ENCODE measurements at regions not wholly inside any gene's neighbourhood (a gene's known extent, or its start where the extent isn't known, plus 50 kb on each side); places are given as distances from the start of the nearest gene placed in this dataset.
A peak's percentile ranks its signal among the peaks of the same experiment; 100 is the strongest.

GRCh38 chr6:156449128-156449527 is 328.1 kb upstream of the ARID1B start:
- no peaks in the 10 kb centered on the region for H3K27me3 Mint-ChIP-seq
- no peak for DNase-seq
- H3K9me3 Mint-ChIP-seq, result no peaks in the 10 kb centered on the region
- no peaks in the 10 kb centered on the region for H3K36me3 Mint-ChIP-seq (ENCODE audit: low read depth)
- H3K27ac Mint-ChIP-seq, result no peak overlapping the region
- POLR2A ChIA-PET, result no interaction called here
- CTCF ChIA-PET, result no interaction called here
- H3K4me1 Mint-ChIP-seq, result no peaks in the 10 kb centered on the region
- H3K4me3 Mint-ChIP-seq, result no peak overlapping the region

- DNase-seq, result no peak
- H3K4me3 Mint-ChIP-seq, result no peak overlapping the region
- H3K4me1 Mint-ChIP-seq, result no peaks in the 10 kb centered on the region
- CTCF ChIA-PET, result no interaction called here
- H3K36me3 Mint-ChIP-seq (ENCODE audit: low read depth), result no peaks in the 10 kb centered on the region
- POLR2A ChIA-PET, result no interaction called here
- H3K9me3 Mint-ChIP-seq, result no peaks in the 10 kb centered on the region
- H3K27ac Mint-ChIP-seq, result no peak overlapping the region
- no peaks in the 10 kb centered on the region for H3K27me3 Mint-ChIP-seq
These were observed 328.6 kb upstream of the ARID1B start for GRCh38 chr6:156448579-156448978.

DNA sequence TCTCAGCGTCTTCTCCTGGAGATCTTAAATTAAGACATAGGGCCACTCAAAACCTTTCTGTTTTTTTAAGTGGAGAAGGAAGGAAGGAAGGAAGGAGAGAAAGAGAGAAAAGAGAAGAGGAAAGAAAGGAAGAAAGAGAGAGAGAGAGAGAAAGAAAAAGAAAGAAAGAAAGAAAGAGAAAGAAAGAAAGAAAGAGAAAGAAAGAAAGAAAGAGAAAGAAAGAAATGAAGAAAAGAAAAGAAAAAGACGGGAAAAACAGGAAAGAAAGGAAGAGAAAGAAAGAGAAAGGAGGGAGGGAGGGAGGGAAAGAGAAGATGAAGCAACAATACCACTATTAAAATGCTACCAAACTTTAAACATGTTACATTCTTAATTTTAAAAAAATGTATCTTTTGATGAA is 336.5 kb upstream of the ARID1B start:
- no peaks in the 10 kb centered on the region for H3K36me3 Mint-ChIP-seq (ENCODE audit: low read depth)
- no peak overlapping the region for H3K27ac Mint-ChIP-seq
- H3K4me3 Mint-ChIP-seq, result no peak overlapping the region
- H3K27me3 Mint-ChIP-seq, result no peaks in the 10 kb centered on the region
- no peaks in the 10 kb centered on the region for H3K9me3 Mint-ChIP-seq
- no peaks in the 10 kb centered on the region for H3K4me1 Mint-ChIP-seq
- CTCF ChIA-PET, result no interaction called here
- POLR2A ChIA-PET, result no interaction called here
- no peak for DNase-seq

- Mint-ChIP-seq H3K27ac (no peak overlapping the region), H3K4me3 (no peak overlapping the region), H3K4me1 (no peaks in the 10 kb centered on the region), H3K27me3 (no peaks in the 10 kb centered on the region), H3K36me3 (ENCODE audit: low read depth) (no peaks in the 10 kb centered on the region), H3K9me3 (no peaks in the 10 kb centered on the region)
- ChIA-PET POLR2A (no interaction called here), CTCF (no interaction called here)
- DNase-seq, result no peak
These were observed 338.7 kb upstream of the ARID1B start for GRCh38 chr6:156438350-156438923.

DNA sequence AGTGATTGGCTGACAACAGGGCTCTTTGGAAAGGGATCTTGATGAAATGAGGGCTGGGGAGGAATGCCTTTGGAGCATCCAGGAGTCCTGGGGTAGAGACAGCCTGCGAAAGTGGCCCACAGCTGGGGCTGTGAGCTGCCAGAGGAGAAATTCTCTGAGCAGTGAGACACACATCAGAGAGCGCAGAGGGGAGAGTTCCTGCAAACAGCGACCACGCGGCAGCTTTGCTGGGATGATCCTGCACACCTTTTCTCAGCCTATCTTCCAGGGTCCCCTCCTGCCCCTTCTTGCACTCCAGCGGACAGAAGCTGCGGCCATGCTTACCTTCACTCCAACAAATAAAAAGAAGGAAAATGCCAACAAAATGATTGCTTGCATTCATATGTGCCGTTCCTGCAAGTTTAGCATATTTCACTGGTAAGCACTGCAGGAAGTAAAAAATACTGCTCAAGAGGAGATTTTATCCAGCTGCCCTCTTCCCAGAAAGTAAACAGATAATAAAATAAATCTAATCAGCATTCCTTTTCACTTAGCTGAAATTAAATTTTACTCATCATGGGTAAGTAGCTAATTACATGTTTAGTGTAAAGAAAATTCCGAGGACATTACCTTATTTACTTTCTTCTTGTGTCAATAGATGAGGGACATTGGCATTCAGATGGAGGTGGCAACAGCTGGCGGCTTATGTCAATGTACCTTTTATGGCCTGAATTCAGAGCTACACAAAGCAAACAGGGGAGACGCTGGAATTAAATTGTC is 339.9 kb upstream of the ARID1B start:
- DNase-seq, result no peak
- no peak overlapping the region for H3K4me3 Mint-ChIP-seq
- POLR2A ChIA-PET, result no interaction called here
- no peaks in the 10 kb centered on the region for H3K4me1 Mint-ChIP-seq
- H3K9me3 Mint-ChIP-seq, result no peaks in the 10 kb centered on the region
- CTCF ChIA-PET, result no interaction called here
- no peaks in the 10 kb centered on the region for H3K27me3 Mint-ChIP-seq
- H3K36me3 Mint-ChIP-seq (ENCODE audit: low read depth), result no peaks in the 10 kb centered on the region
- no peak overlapping the region for H3K27ac Mint-ChIP-seq

DNA sequence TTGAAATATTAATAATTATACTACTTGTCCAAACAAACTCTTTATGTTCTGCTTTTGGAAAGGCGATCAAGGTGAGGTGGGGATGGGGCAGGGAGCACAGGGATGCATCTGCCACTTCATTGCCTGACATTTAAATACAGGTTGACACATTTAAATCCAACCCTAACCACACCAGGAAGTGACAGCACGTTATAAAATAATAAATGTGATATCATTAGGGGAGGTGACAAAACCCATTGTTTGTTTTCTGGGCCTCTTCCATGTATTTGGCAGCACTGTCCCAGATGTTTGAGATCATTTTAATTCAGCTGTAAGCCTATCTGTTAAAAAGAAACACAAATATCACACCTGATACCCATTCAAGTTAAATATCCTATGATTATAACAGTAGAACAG is 342.4 kb upstream of the ARID1B start:
- POLR2A ChIA-PET, result no interaction called here

GRCh38 chr6:156434049-156434794 is 343.0 kb upstream of the ARID1B start:
- H3K27me3 Mint-ChIP-seq, result no peaks in the 10 kb centered on the region
- CTCF ChIA-PET, result no interaction called here
- H3K27ac Mint-ChIP-seq, result no peak overlapping the region
- H3K4me1 Mint-ChIP-seq, result no peaks in the 10 kb centered on the region
- H3K36me3 Mint-ChIP-seq (ENCODE audit: low read depth), result no peaks in the 10 kb centered on the region
- DNase-seq, result no peak
- no peak overlapping the region for H3K4me3 Mint-ChIP-seq
- no peaks in the 10 kb centered on the region for H3K9me3 Mint-ChIP-seq
- POLR2A ChIA-PET, result no interaction called here

More for the DNA sequence above, 342.4 kb upstream of the ARID1B start:
- Mint-ChIP-seq H3K27me3 (no peaks in the 10 kb centered on the region), H3K4me1 (no peaks in the 10 kb centered on the region), H3K27ac (no peak overlapping the region), H3K4me3 (no peak overlapping the region), H3K36me3 (ENCODE audit: low read depth) (no peaks in the 10 kb centered on the region), H3K9me3 (no peaks in the 10 kb centered on the region)
- no peak for DNase-seq
- CTCF ChIA-PET, result no interaction called here

DNA sequence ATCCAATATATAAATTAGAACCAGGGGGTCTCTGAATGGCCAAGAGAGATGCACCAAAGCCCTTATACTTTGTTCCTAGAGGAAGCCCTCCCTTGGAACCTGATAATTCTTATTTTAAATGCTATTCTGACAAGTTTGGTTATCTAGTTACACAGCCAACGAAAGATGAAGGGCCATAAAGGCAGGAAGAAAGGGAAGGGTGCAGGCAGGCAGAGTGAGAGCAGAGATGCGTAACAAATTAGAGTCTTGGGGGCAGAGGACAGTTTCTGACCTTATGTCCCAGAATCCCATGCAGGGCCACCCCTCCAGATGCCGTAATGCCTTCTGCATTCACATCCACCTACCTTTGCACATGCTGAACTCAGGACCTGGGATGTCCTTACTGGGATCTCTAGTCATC is 344.6 kb upstream of the ARID1B start:
- CTCF ChIA-PET, result no interaction called here
- H3K4me3 Mint-ChIP-seq, result no peak overlapping the region

DNA sequence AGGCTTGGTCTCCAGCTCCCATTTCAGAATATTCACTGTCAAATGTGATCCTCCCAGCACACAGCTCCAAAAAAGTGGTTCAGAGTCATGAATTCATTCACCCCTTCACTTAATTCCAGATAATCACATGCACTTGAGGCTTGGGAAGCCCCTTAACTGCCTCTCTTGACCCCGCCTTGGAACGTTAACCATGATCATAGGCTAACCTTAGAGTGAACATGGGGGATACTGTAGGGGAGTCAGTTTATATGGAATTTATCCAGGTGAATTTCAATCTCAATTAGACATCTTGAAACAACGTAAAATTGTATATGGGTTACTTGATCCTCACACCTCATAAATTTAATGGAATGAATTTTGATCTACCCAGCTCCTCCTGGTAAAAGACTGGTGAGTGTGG is 346.8 kb upstream of the ARID1B start:
- Mint-ChIP-seq H3K36me3 (ENCODE audit: low read depth) (no peaks in the 10 kb centered on the region), H3K27ac (no peak overlapping the region), H3K27me3 (peaks cover 2% of the 10 kb centered on the region), H3K9me3 (no peaks in the 10 kb centered on the region), H3K4me1 (no peaks in the 10 kb centered on the region), H3K4me3 (no peak overlapping the region)
- ChIA-PET POLR2A (no interaction called here), CTCF (no interaction called here)
- DNase-seq, result no peak

More for the DNA sequence above, 344.6 kb upstream of the ARID1B start:
- Mint-ChIP-seq H3K9me3 (no peaks in the 10 kb centered on the region), H3K27me3 (no peaks in the 10 kb centered on the region), H3K27ac (no peak overlapping the region), H3K36me3 (ENCODE audit: low read depth) (no peaks in the 10 kb centered on the region), H3K4me1 (no peaks in the 10 kb centered on the region)
- POLR2A ChIA-PET, result no interaction called here
- DNase-seq, result no peak

DNA sequence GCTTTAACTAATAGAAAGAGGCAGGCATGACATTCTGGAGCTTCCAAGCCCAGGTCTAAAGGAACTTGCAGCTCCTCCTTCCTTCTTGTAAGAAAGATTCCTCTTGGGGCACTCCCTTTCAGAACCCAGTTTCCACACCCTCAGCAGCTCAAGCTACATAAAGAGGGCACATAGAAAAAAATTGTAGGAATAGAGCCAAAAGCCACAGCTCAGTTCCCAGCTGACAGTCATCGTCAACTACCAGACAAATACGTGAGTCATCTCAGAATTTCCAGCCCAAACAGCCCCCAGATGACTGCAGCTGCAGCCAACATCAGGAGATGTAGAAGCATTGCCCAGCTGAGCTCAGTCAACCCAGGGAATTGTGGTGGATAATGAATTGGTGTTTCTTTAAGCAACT is 349.8 kb upstream of the ARID1B start:
- POLR2A ChIA-PET, result no interaction called here
- H3K27me3 Mint-ChIP-seq, result peaks cover 2% of the 10 kb centered on the region
- no peak overlapping the region for H3K27ac Mint-ChIP-seq
- DNase-seq, result no peak
- H3K36me3 Mint-ChIP-seq (ENCODE audit: low read depth), result no peaks in the 10 kb centered on the region
- CTCF ChIA-PET, result no interaction called here
- H3K4me1 Mint-ChIP-seq, result peaks cover 27% of the 10 kb centered on the region
- H3K9me3 Mint-ChIP-seq, result no peaks in the 10 kb centered on the region
- no peak overlapping the region for H3K4me3 Mint-ChIP-seq

DNA sequence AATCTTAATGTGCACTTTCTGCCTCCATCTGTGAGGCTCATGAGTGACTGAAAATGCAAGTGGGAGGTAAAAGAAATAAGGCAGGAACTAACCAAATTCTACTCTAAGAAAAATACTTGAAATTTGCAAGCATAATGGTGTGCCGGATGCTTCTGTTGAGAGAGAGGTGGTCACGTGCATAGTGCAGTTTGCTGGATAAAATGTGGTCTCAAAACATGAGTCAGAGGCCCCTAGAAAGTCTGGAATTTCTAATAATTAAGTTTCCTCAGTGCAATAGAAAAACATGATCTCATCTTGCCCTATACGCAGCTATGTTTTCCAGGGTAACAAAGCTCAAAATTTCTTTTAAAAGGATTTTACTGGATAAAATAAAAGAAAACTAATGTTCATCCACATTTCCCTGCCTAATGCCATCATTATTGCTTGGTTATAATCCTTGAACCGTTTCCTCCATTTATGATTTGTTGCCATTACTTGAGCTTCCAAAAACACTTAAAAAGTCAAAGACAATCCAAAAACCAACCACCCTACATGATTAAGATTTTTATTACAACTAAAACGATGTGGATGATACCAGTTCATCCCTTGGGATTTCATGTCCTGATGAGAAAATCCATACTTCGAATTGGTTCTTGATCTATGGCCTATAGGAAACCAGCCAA is 351.7 kb upstream of the ARID1B start:
- POLR2A ChIA-PET, result no interaction called here
- CTCF ChIA-PET, result no interaction called here
- Mint-ChIP-seq H3K4me3 (no peak overlapping the region), H3K4me1 (peaks cover 31% of the 10 kb centered on the region), H3K27me3 (peaks cover 2% of the 10 kb centered on the region), H3K36me3 (ENCODE audit: low read depth) (no peaks in the 10 kb centered on the region), H3K27ac (no peak overlapping the region), H3K9me3 (no peaks in the 10 kb centered on the region)
- no peak for DNase-seq

- CTCF ChIA-PET, result no interaction called here
- POLR2A ChIA-PET, result interaction anchor here (0.9 to 2.2 kb wide), 3 partner anchors 28 to 597 kb away, joined by 3 to 11 read pairs (median 5); no protein-coding TSS in a partner anchor
- DNase-seq, result peak; percentile 70
- no peaks in the 10 kb centered on the region for H3K36me3 Mint-ChIP-seq (ENCODE audit: low read depth)
- peaks cover 31% of the 10 kb centered on the region for H3K4me1 Mint-ChIP-seq
- H3K27me3 Mint-ChIP-seq, result peaks cover 2% of the 10 kb centered on the region
- H3K4me3 Mint-ChIP-seq, result peak overlapping the region; percentile 10
- peak overlapping the region; percentile 80 for H3K27ac Mint-ChIP-seq
- H3K9me3 Mint-ChIP-seq, result no peaks in the 10 kb centered on the region
These were observed 353.3 kb upstream of the ARID1B start for GRCh38 chr6:156423829-156424228.

DNA sequence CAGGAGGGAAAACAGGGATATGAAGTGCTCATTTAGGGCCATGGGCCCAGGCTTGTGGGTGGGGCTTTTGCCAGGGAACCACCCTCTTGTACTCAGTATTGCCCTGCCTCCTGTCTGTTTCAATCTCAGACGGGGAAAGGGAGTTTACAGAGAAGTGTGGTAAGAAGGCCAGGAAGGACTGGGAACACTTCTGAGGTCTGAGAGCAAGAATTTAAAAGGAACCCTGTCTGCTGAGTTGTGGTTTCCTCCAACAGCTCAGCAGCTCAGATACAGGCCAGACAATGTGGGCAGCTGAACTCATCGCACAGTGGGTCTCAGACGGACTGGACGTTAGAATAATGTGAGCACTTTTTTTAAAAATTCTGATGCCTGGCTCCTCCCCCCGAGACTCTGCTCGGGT is 354.1 kb upstream of the ARID1B start:
- Mint-ChIP-seq H3K4me3 (no peak overlapping the region), H3K27ac (peak overlapping the region; percentile 80)
- CTCF ChIA-PET, result no interaction called here

More for the DNA sequence above, 354.1 kb upstream of the ARID1B start:
- no peaks in the 10 kb centered on the region for H3K36me3 Mint-ChIP-seq (ENCODE audit: low read depth)
- DNase-seq, result no peak
- H3K4me1 Mint-ChIP-seq, result peaks cover 31% of the 10 kb centered on the region
- H3K9me3 Mint-ChIP-seq, result no peaks in the 10 kb centered on the region
- POLR2A ChIA-PET, result interaction anchor here (2.1 to 2.2 kb wide), 2 partner anchors 27 to 598 kb away, joined by 5 to 11 read pairs; no protein-coding TSS in a partner anchor
- H3K27me3 Mint-ChIP-seq, result peaks cover 2% of the 10 kb centered on the region

Measured in activated CD4-positive, alpha-beta memory T cell treated with anti-CD3 and anti-CD28 coated beads, Interleukin-2, amount 10 ng/mL, durations not matched to agents 7 days and 5 days (primary cell).